ENCODE measurements at regions not wholly inside any gene's neighbourhood (a gene's known extent, or its start where the extent isn't known, plus 50 kb on each side); places are given as distances from the start of the nearest gene placed in this dataset.

- no peak overlapping the region for H3K4me3 ChIP-seq
- no TSS peak for BruUV-seq (replicated peaks)
- no peaks in the 10 kb centered on the region for H3K4me1 ChIP-seq (replicated peaks; ENCODE audit: insufficient read depth)
- CTCF ChIA-PET, result no interaction called here
- POLR2A ChIA-PET (ENCODE audit: unreplicated experiment), result no interaction called here
- H4K20me1 ChIP-seq (ENCODE audit: insufficient read depth), result no peaks in the 10 kb centered on the region
- H3K36me3 ChIP-seq (ENCODE audit: low read depth), result no peaks in the 10 kb centered on the region
- no peak for DNase-seq
- intact Hi-C loops (cut with micrococcal nuclease; ENCODE audit: unreplicated experiment), result no loop called here
- H3K27ac ChIP-seq, result no peak overlapping the region
- H2AFZ ChIP-seq, result no peak overlapping the region
- TF ChIP-seq, protein P1, sequence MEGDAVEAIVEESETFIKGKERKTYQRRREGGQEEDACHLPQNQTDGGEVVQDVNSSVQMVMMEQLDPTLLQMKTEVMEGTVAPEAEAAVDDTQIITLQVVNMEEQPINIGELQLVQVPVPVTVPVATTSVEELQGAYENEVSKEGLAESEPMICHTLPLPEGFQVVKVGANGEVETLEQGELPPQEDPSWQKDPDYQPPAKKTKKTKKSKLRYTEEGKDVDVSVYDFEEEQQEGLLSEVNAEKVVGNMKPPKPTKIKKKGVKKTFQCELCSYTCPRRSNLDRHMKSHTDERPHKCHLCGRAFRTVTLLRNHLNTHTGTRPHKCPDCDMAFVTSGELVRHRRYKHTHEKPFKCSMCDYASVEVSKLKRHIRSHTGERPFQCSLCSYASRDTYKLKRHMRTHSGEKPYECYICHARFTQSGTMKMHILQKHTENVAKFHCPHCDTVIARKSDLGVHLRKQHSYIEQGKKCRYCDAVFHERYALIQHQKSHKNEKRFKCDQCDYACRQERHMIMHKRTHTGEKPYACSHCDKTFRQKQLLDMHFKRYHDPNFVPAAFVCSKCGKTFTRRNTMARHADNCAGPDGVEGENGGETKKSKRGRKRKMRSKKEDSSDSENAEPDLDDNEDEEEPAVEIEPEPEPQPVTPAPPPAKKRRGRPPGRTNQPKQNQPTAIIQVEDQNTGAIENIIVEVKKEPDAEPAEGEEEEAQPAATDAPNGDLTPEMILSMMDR (conservative IDR thresholded peaks at IDR 0.05), result no peak
- no peak for TF ChIP-seq EZH2 (IDR thresholded peaks at IDR 0.05; ENCODE audit: low read depth)
- H3K27me3 ChIP-seq (ENCODE audit: insufficient read depth, low read depth), result no peaks in the 10 kb centered on the region
- no peaks in the 10 kb centered on the region for H3F3A ChIP-seq (ENCODE audit: insufficient read depth, low read depth)
- no peaks in the 10 kb centered on the region for H3K9me3 ChIP-seq (ENCODE audit: insufficient read depth, low read depth)
- H3K79me2 ChIP-seq (ENCODE audit: low read depth), result no peaks in the 10 kb centered on the region
- H3K4me2 ChIP-seq, result no peak overlapping the region
- H3K9me2 ChIP-seq (ENCODE audit: insufficient read depth), result peaks cover 6% of the 10 kb centered on the region
Measured at GRCh38 chr2:145034511-145034910, 514.6 kb upstream of the ZEB2 start.

GRCh38 chr2:145033438-145033837, 513.5 kb upstream of the ZEB2 start:
- no peak overlapping the region for H3K4me2 ChIP-seq
- H3K4me1 ChIP-seq (replicated peaks; ENCODE audit: insufficient read depth), result no peaks in the 10 kb centered on the region
- no peaks in the 10 kb centered on the region for H3K79me2 ChIP-seq (ENCODE audit: low read depth)
- DNase-seq, result no peak
- H3K36me3 ChIP-seq (ENCODE audit: low read depth), result no peaks in the 10 kb centered on the region
- no peaks in the 10 kb centered on the region for H3K9me3 ChIP-seq (ENCODE audit: insufficient read depth, low read depth)
- H2AFZ ChIP-seq, result no peak overlapping the region
- TF ChIP-seq, protein P1 (conservative IDR thresholded peaks at IDR 0.05), result no peak
- no peak for TF ChIP-seq EZH2 (IDR thresholded peaks at IDR 0.05; ENCODE audit: low read depth)
- POLR2A ChIA-PET (ENCODE audit: unreplicated experiment), result no interaction called here
- H3K9me2 ChIP-seq (ENCODE audit: insufficient read depth), result peaks cover 6% of the 10 kb centered on the region
- H3K27me3 ChIP-seq (ENCODE audit: insufficient read depth, low read depth), result no peaks in the 10 kb centered on the region
- BruUV-seq (replicated peaks), result no TSS peak
- H3K27ac ChIP-seq, result no peak overlapping the region
- H4K20me1 ChIP-seq (ENCODE audit: insufficient read depth), result no peaks in the 10 kb centered on the region
- intact Hi-C loops (cut with micrococcal nuclease; ENCODE audit: unreplicated experiment), result no loop called here
- CTCF ChIA-PET, result no interaction called here
- H3F3A ChIP-seq (ENCODE audit: insufficient read depth, low read depth), result no peaks in the 10 kb centered on the region
- H3K4me3 ChIP-seq, result no peak overlapping the region

- intact Hi-C loops (cut with micrococcal nuclease; ENCODE audit: unreplicated experiment), result no loop called here
- peaks cover 6% of the 10 kb centered on the region for H3K9me2 ChIP-seq (ENCODE audit: insufficient read depth)
- no peaks in the 10 kb centered on the region for H3K27me3 ChIP-seq (ENCODE audit: insufficient read depth, low read depth)
- H3K4me3 ChIP-seq, result no peak overlapping the region
- CTCF ChIA-PET, result no interaction called here
- H3K9me3 ChIP-seq (ENCODE audit: insufficient read depth, low read depth), result no peaks in the 10 kb centered on the region
- H4K20me1 ChIP-seq (ENCODE audit: insufficient read depth), result no peaks in the 10 kb centered on the region
- no peak for DNase-seq
- no peaks in the 10 kb centered on the region for H3K4me1 ChIP-seq (replicated peaks; ENCODE audit: insufficient read depth)
- no peaks in the 10 kb centered on the region for H3K36me3 ChIP-seq (ENCODE audit: low read depth)
- no peaks in the 10 kb centered on the region for H3K79me2 ChIP-seq (ENCODE audit: low read depth)
- TF ChIP-seq, protein P1 (conservative IDR thresholded peaks at IDR 0.05), result no peak
- TF ChIP-seq EZH2 (IDR thresholded peaks at IDR 0.05; ENCODE audit: low read depth), result no peak
- POLR2A ChIA-PET (ENCODE audit: unreplicated experiment), result no interaction called here
- H3K27ac ChIP-seq, result no peak overlapping the region
- H2AFZ ChIP-seq, result no peak overlapping the region
- no peaks in the 10 kb centered on the region for H3F3A ChIP-seq (ENCODE audit: insufficient read depth, low read depth)
- H3K4me2 ChIP-seq, result no peak overlapping the region
- BruUV-seq (replicated peaks), result no TSS peak
Measured at GRCh38 chr2:145032791-145033190, 512.9 kb upstream of the ZEB2 start.
